ENCODE measurements at regions not wholly inside any gene's neighbourhood (a gene's known extent, or its start where the extent isn't known, plus 50 kb on each side); places are given as distances from the start of the nearest gene placed in this dataset.

DNA sequence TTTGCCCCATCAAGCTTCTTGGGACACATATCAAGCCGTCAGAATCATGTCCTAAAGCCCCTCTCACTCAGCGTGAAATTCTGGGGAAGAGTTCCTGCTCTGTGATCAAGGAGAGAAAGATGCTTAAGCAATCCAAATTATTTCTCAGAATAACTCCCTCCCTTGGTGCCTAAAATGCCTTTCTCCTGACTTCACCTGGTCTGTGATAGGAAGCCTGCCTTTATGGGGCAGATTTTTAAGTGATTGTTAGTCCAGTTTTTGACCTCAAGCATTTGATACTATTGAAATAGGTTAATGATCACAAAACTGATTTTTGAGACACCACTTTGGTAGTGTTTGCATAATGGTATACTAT is 76.4 kb upstream of the MAGI2 start:
- no peak for DNase-seq (ENCODE audit: low spot score)
- TF ChIP-seq, protein P1, sequence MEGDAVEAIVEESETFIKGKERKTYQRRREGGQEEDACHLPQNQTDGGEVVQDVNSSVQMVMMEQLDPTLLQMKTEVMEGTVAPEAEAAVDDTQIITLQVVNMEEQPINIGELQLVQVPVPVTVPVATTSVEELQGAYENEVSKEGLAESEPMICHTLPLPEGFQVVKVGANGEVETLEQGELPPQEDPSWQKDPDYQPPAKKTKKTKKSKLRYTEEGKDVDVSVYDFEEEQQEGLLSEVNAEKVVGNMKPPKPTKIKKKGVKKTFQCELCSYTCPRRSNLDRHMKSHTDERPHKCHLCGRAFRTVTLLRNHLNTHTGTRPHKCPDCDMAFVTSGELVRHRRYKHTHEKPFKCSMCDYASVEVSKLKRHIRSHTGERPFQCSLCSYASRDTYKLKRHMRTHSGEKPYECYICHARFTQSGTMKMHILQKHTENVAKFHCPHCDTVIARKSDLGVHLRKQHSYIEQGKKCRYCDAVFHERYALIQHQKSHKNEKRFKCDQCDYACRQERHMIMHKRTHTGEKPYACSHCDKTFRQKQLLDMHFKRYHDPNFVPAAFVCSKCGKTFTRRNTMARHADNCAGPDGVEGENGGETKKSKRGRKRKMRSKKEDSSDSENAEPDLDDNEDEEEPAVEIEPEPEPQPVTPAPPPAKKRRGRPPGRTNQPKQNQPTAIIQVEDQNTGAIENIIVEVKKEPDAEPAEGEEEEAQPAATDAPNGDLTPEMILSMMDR (IDR thresholded peaks at IDR 0.05; ENCODE audit: extremely low read depth, missing control alignments), result no peak

DNA sequence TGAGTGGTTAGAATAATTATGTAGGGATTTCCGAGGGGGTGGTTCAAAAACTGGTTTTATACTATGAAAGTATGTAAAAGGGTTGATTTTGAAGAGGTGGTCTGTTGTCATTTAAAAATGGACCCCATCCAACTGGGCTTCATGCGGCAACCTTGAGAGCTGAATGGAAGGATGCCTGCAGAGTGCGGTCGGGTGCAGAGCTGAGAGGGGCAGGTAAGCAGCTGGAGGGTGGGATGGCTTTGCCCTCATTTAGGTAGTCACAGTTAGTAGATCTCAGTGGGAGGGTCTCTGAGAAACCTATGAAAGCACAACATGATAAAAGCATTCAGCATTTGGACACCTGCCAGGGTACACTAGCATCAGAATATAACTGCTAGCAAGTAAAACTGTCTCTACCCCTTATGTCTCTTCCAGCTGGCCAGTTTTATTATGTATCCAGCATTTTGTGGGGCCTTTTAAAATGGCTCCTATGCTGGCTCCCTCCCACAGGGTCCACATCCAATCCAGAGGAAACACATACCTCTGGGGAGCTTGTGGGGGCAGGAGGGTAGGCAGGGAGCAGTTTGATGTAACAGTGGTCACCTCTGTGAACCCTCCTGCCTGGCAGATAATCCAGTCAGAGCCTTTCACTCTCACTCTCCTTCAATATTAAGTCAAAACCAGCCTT is 75.9 kb upstream of the MAGI2 start:
- DNase-seq (ENCODE audit: low spot score), result no peak
- TF ChIP-seq, protein P1 (IDR thresholded peaks at IDR 0.05; ENCODE audit: extremely low read depth, missing control alignments), result no peak

DNA sequence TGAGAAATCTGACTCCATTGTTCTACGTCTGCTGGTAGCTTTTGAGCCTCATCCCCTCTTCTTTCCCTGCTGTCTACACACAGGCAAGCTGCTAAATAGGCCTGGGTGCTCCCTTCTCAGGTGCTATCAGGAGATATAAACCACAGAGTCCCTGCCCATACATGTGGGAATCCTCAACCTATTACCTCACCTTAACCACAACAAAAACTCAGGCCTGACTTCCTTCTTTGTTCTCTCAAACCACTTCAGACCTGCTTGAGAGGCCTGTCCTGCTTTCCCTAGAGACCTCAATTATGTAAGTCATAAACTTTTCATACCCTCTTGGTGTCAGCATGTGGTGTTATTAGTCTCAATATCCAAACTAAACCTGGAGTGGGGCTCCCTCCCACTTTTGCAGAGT is 75.0 kb upstream of the MAGI2 start:
- TF ChIP-seq, protein P1 (IDR thresholded peaks at IDR 0.05; ENCODE audit: extremely low read depth, missing control alignments), result no peak
- DNase-seq (ENCODE audit: low spot score), result no peak

DNA sequence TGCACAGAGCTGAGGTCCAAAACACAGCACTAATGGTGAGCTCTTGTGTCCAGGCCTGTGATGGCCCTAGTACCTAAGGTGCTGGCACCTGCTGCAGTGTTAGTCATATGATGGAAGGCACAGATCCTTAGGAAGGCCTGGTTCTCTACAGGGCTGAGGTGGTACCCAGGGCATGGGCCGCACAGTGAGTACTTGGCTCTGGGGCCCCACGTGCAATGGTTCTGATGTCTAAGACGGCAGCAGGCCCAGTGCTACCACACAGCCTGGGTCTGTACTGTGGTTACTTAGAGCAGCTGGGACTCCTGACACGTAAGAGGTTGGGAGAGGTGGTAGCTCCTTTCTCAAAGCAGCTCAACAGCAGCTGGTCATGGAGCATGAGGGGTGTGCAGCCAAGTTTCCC is 70.6 kb upstream of the MAGI2 start:
- TF ChIP-seq, protein P1 (IDR thresholded peaks at IDR 0.05; ENCODE audit: extremely low read depth, missing control alignments), result no peak
- no peak for DNase-seq (ENCODE audit: low spot score)

DNA sequence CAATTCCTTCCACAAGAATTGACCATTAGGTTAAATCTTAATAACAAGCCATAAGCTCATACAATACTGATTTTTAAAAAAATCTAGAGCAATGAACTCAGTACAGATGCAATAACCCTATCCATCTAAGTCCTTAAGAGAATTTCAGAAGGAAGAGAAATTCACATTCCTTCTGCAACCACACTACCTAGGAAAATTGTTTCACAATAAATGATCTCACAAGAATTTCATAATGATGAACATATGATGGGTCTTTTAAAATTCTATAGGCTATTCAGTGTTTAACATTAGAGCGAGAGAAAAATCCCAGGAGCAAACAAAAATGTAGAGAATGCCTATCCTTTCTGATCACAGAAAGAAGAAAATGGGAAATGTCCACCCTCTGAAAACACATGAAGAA is 70.0 kb upstream of the MAGI2 start:
- no peak for DNase-seq (ENCODE audit: low spot score)
- TF ChIP-seq, protein P1 (IDR thresholded peaks at IDR 0.05; ENCODE audit: extremely low read depth, missing control alignments), result no peak

DNA sequence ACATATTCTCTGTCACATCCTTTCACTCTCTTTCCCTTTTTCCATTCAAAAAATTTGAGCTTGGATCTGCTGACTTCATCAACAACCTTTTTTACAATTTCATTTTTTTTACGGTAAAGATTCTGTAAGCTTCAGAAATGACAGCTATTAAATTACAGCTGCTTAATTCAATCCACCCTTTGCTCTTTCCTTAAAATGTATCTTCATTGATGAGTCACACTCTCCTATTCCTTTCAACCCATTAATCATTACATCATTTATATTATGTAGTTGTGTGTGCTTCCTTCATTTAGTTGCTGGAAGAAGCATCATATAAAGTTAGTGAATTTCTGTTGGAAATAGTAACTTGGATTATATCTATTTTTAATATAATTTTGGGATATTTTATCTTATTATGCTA is 67.1 kb upstream of the MAGI2 start:
- TF ChIP-seq, protein P1 (IDR thresholded peaks at IDR 0.05; ENCODE audit: extremely low read depth, missing control alignments), result no peak
- DNase-seq (ENCODE audit: low spot score), result no peak

DNA sequence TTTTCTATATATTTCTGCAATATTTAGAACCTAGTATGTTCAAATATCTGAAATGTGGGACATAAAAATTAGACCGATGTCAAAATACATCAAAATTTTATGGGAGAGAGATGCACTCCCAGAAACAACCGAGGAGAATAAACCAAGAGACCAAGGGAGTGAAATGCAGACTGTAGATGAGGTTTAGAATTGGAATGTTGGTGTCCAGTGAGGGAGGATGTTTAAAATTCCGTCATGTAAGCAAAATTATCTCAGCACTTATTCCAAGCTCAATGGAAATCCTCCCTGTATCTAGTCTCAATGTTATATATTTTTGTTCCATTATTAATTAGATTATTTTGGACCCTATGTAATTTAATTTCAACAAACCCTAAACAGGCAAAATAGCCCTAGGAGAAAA is 61.9 kb upstream of the MAGI2 start:
- TF ChIP-seq, protein P1 (IDR thresholded peaks at IDR 0.05; ENCODE audit: extremely low read depth, missing control alignments), result no peak
- no peak for DNase-seq (ENCODE audit: low spot score)

Measured in GM20000 (cell line).